Epithelial cell of proximal tubule (primary cell): ENCODE measurements at regions not wholly inside any gene's neighbourhood (a gene's known extent, or its start where the extent isn't known, plus 50 kb on each side); places are given as distances from the start of the nearest gene placed in this dataset.

Experiments
- DNase-seq: peaks from one replicate; pipeline ENCODE4 v3.0.0-alpha.2; 2011; ENCODE audit warnings: low read depth
- H3K4me3 ChIP-seq: 2 replicates; pipeline ENCODE4 v1.5.1; 2011; ENCODE audit warnings: low read depth, mild to moderate bottlenecking, low read length
- TF ChIP-seq, protein P1 (sequence below): conservative IDR thresholded peaks from 2 replicates; pipeline ENCODE4 v1.5.1; 2012; ENCODE audit warnings: low read depth, mild to moderate bottlenecking, low read length

DNA sequence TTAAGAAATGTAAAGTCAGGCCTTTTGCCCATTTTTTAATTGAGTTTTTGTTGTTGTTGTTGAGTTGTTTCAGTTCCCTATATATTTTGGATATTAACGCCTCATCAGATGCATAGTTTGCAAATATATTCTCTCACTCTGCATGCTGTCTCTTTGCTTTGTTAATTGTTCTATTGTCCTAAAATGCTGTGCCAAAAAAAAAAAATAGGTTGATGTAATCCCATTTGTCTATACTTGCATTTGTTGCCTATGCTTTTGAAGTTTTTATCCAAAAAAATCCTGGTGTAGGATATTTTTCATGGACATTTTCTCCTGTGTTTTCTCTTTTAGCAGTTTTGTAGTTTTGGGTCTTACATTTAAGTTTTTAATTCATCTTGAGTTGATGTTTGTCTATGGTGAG, 163.3 kb upstream of the STARD13 start:
- H3K4me3 ChIP-seq, result no peak overlapping the region
- DNase-seq, result no peak
- TF ChIP-seq, protein P1, sequence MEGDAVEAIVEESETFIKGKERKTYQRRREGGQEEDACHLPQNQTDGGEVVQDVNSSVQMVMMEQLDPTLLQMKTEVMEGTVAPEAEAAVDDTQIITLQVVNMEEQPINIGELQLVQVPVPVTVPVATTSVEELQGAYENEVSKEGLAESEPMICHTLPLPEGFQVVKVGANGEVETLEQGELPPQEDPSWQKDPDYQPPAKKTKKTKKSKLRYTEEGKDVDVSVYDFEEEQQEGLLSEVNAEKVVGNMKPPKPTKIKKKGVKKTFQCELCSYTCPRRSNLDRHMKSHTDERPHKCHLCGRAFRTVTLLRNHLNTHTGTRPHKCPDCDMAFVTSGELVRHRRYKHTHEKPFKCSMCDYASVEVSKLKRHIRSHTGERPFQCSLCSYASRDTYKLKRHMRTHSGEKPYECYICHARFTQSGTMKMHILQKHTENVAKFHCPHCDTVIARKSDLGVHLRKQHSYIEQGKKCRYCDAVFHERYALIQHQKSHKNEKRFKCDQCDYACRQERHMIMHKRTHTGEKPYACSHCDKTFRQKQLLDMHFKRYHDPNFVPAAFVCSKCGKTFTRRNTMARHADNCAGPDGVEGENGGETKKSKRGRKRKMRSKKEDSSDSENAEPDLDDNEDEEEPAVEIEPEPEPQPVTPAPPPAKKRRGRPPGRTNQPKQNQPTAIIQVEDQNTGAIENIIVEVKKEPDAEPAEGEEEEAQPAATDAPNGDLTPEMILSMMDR, result no peak

DNA sequence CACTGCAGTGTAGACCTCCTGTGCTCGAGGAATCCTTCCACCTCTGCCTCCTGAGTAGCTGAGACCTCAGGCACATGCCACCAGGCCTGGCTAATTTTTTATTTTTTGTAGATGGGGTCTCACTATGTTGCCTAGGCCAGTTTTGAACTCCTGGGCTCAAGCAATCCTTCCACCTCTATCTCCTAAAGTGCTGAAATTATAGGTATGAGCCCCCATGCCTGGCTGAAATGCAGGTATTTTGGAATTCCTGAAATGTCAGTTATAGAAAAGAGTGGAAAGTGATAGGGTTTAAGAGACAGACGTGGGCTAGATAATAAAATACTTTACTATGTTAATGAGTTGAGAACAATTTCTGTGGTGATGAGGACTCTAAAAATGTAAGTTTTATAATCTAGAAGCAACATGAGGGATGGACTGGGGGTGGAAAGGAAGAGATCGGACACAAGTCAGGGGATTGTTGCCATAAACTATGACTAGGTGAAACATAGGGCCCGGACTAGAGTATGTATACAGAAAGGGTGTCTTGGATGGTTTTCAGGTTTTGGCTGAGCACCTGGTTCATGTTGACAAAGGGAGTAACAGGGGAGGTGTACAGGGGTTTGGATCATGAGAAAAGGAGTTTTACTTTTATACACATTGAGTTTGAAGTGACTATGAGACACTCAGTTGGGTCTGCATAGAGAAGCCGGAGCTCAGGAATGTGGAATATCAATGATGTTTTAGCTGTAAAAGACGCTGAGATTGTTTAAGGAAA, 165.6 kb upstream of the STARD13 start:
- H3K4me3 ChIP-seq, result no peak overlapping the region
- DNase-seq, result no peak
- TF ChIP-seq, protein P1, result no peak

DNA sequence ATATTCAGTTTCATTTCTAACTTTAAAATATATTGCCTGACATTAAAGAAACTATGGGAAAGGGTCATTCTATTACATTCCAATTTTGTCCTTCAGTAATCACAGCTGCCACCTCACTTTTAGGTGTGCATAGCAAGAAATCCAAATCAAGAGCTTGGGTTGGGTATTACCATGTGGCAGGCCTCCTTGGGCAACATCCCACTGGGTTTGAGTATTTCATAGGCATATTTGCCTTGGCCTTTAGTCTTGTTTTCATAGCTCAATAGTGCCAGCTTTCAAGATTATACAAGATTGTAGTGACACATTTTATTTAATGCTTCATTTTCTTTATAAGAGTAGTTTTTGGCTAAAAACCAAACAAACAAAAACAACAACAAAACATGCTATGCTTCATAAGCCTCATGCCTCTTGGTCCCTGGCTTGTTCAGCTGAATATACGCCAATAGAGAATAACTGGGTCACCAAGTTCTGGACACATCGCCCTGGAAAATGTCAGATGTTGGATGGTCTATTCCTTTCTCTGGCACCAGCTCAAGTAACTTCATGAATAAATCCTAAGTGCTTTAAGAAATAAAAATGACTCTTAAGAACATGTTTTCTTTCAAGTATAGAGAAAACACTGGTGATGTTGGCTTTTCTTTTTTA, 167.4 kb upstream of the STARD13 start:
- H3K4me3 ChIP-seq, result no peak overlapping the region
- no peak for DNase-seq
- TF ChIP-seq, protein P1, result no peak

DNA sequence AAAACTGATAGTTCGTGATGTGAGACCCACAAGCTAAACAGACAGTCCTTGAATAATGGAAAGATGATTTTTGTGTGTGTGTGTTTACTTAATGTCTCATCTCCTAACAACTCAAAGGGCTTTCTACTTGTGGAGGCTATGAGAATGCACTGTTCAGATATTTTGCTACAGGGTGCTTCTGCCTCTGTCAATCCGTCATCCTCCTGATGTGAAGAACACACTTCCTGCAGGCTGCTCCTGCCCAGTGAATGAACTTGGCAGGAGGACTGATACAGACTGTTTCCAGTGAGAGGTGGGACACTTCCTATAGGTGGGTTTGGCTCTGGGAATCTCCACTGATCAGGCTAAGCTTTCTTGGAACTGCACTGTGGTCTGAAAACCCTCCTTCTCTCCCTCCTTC, 168.4 kb upstream of the STARD13 start:
- no peak for DNase-seq
- H3K4me3 ChIP-seq, result no peak overlapping the region
- TF ChIP-seq, protein P1, result no peak

DNA sequence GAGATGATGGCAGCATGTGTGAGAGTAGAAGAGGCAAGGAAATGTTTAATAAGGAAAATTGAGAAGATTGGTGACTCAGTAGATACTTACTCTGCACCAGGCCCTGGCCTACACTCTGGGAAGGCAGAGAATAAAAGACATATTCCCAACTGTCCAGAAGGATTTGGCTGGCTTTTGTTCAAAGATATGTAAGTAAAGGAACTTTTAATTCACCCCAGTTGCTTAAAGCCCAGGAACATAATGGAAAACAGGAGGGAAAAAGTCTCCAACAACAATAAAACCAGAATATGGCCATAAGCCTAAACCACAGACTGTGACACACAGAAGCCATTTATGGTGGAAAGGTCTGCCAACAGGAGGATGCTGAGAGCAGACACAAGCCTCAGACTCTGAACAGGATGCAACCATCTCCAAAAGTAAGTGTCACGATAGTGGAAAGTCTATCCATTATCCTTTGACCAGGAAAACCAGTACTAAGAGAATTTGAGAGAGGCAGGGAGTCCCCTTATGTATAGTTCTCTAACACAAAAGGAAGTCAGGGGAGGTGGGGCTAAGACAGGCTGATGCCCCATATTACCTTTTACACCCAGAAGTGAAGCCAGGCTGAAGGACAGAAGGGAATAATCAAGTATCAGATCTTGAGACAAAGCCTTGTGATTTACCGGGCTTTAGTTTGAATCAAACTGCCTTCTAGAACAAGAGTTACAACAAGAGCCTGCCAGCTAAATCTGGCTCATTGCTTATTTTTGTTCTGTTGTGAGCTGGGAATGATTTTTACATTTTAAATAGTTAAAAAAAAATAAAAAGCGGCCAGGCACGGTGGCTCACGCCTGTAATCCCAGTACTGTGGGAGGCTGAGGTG, 169.5 kb upstream of the STARD13 start:
- H3K4me3 ChIP-seq, result no peak overlapping the region
- TF ChIP-seq, protein P1, result no peak
- no peak for DNase-seq

DNA sequence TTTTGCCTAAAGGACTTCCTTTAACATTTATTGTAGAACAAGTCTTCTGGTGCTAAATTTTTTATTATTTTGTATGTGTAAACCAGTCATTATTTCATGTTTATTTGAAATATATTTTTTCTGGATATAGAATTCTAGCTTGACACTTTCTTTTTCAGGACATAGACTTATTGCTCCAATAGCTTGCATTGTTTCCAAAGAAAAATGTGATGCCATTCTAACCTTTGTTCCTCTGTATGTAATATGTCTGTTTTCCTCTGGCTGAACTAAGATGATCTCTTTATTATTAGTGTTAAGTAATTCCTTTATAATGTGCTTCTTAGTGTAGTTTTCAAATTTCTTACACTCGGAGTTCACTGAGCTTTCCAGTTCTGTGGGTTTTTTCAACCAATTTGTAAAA, 174.1 kb upstream of the STARD13 start:
- H3K4me3 ChIP-seq, result no peak overlapping the region
- TF ChIP-seq, protein P1, result no peak
- no peak for DNase-seq
